ENCODE measurements at regions not wholly inside any gene's neighbourhood (a gene's known extent, or its start where the extent isn't known, plus 50 kb on each side); places are given as distances from the start of the nearest gene placed in this dataset.

DNA sequence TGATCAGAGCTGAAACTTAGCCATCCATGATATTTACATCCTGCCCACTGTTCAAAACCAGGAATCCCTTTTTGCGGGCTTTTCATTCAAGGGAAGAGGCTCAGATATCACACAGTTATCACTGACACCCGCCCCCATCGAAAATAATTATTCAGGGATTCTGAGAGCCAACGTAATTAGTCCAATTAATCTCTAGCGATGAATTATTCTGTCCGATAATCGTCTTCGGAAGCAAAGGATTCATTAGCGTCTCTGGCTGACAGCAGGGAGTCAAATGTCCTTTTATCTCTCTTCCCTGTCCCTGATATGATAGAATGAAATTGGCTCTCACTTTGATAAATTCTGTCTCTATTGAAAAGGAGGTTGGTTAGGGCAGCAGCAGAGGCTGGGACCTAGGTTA is 140.4 kb upstream of the IPO9 start:
- Histone ChIP-seq H3K27me3 (no peaks in the 10 kb centered on the region), H3K4me1 (peaks cover 0 to 39% (median 21%) of the 10 kb centered on the region in 12 donors), H3K4me3 (no peak overlapping the region), H3K27ac (no peak overlapping the region), H3K9me3 (no peaks in the 10 kb centered on the region), H3K36me3 (peaks cover 0 to 3% (median 0%) of the 10 kb centered on the region in 9 donors)
- no peak for DNase-seq
- TF ChIP-seq, protein P1, sequence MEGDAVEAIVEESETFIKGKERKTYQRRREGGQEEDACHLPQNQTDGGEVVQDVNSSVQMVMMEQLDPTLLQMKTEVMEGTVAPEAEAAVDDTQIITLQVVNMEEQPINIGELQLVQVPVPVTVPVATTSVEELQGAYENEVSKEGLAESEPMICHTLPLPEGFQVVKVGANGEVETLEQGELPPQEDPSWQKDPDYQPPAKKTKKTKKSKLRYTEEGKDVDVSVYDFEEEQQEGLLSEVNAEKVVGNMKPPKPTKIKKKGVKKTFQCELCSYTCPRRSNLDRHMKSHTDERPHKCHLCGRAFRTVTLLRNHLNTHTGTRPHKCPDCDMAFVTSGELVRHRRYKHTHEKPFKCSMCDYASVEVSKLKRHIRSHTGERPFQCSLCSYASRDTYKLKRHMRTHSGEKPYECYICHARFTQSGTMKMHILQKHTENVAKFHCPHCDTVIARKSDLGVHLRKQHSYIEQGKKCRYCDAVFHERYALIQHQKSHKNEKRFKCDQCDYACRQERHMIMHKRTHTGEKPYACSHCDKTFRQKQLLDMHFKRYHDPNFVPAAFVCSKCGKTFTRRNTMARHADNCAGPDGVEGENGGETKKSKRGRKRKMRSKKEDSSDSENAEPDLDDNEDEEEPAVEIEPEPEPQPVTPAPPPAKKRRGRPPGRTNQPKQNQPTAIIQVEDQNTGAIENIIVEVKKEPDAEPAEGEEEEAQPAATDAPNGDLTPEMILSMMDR (IDR thresholded peaks at IDR 0.05), result no peak
- no peak for TF ChIP-seq POLR2A (IDR thresholded peaks at IDR 0.05)
- 92% methylated on average over 9 of the region's 9 CpGs for WGBS, 4 donors
- ATAC-seq, result no peak
- intact Hi-C loops (cut with DNase I), result no loop called here

DNA sequence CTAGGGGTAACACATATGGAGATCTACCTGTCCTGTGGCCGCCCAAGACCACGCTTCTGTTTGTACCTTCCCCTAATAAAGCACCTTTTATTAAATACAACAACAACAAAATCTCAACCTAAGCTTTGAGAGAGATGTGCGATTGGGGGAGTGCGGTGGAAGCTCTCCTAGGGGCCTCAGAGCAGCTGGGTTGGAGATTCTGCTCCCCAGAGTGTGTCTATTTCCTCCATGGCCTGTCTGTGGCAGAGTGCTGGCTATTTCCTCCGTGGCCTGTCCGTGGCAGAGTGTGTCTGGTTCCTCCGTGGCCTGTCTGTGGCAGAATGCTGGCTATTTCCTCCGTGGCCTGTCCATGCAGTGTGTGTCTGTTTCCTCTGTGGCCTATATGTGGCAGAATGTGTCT is 139.3 kb upstream of the IPO9 start:
- WGBS, 4 donors, result 96 to 99% (median 97%) methylated on average over 7 to 8 of the region's 8 CpGs
- intact Hi-C loops (cut with DNase I), result loop anchor here in 5 of 10 donors (5.0 to 10.0 kb wide), 3 partner anchors 37 to 45 kb away; no protein-coding TSS in a partner anchor

DNA sequence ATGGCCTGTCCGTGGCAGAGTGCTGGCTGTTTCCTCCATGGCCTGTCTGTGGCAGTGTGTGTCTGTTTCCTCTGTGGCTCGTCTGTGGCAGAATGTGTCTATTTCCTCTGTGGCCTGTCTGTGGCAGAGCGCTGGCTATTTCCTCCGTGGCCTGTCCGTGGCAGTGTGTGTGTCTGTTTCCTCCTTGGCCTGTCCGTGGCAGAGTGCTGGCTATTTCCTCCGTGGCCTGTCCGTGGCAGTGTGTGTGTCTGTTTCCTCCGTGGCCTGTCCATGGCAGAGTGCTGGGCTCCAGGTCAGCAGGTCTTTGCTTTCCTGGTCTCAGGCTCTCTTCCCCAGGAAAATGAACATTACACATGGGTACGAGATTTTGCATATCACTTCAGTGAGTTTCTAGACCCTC is 138.4 kb upstream of the IPO9 start:
- DNase-seq, result no peak
- no peaks in the 10 kb centered on the region for H3K27me3 ChIP-seq
- H3K4me1 ChIP-seq, result peaks cover 0 to 56% (median 39%) of the 10 kb centered on the region in 12 donors
- no peak overlapping the region for H3K4me3 ChIP-seq
- 84 to 90% (median 90%) methylated on average over 10 of the region's 10 CpGs for WGBS, 4 donors
- ATAC-seq, result no peak
- no peak overlapping the region for H3K27ac ChIP-seq
- peaks cover 0 to 3% (median 0%) of the 10 kb centered on the region in 9 donors for H3K36me3 ChIP-seq
- intact Hi-C loops (cut with DNase I), result loop anchor here in 5 of 10 donors (5.0 to 10.0 kb wide), 3 partner anchors 38 to 46 kb away; no protein-coding TSS in a partner anchor
- no peaks in the 10 kb centered on the region for H3K9me3 ChIP-seq
- TF ChIP-seq, protein P1 (IDR thresholded peaks at IDR 0.05), result no peak
- no peak for TF ChIP-seq POLR2A (IDR thresholded peaks at IDR 0.05)

More for the DNA sequence above, 139.3 kb upstream of the IPO9 start:
- Histone ChIP-seq H3K27me3 (no peaks in the 10 kb centered on the region), H3K4me3 (no peak overlapping the region), H3K9me3 (no peaks in the 10 kb centered on the region), H3K4me1 (peaks cover 0 to 51% (median 32%) of the 10 kb centered on the region in 12 donors), H3K27ac (no peak overlapping the region), H3K36me3 (peaks cover 0 to 3% (median 0%) of the 10 kb centered on the region in 9 donors)
- no peak for DNase-seq
- no peak for ATAC-seq
- TF ChIP-seq POLR2A (IDR thresholded peaks at IDR 0.05), result no peak
- TF ChIP-seq, protein P1 (IDR thresholded peaks at IDR 0.05), result no peak

DNA sequence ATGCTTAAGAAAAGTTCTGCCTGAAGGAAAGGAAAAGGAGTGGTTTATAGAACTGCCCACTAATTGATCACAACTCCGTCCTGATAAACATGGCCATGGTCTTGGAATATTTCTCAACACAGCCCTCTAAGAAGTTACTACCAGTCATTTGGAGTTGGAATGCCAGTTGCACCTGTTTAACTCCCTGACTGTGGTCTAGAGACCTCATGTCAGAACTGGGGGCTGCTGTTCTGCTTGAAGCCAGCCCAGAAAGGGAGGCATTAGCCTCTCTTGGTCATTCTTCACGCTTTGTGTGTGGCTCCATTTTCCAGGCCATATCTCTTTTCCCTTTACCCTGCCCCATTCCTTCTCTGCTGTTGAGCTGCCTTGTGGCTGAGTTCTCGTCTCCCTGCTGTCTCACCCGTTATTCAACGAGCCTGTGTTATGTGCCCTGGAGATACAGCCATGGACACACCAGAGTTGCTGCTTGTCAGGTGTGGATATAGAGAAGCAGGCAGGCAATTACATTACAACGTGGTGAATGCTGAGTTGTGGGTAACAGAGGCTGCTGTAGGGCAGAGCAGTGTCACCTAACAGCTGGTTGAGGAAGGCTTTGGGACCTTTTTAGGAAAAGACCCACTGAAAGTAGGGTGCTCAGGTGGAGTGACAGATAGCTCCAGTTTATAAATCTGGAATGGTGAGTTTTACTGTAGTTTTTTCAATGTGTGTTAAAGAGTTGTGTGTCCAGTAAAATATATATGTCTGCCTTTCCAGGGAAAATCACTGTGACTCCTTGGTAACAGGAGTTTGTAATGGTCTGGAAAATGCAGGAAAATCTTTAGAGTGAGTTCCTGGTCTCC is 137.0 kb upstream of the IPO9 start:
- TF ChIP-seq, protein P1 (IDR thresholded peaks at IDR 0.05), result no peak
- TF ChIP-seq POLR2A (IDR thresholded peaks at IDR 0.05), result no peak
- no peak for DNase-seq
- peaks cover 4 to 60% (median 49%) of the 10 kb centered on the region in 12 donors for H3K4me1 ChIP-seq
- no peak overlapping the region for H3K4me3 ChIP-seq
- intact Hi-C loops (cut with DNase I), result loop anchor here in 6 of 10 donors (2.0 to 10.0 kb wide), 4 partner anchors 40 to 47 kb away; no protein-coding TSS in a partner anchor
- H3K36me3 ChIP-seq, result no peaks in the 10 kb centered on the region
- WGBS, 4 donors, result 60 to 73% (median 72%) methylated on average over 6 of the region's 6 CpGs
- no peaks in the 10 kb centered on the region for H3K9me3 ChIP-seq
- no peaks in the 10 kb centered on the region for H3K27me3 ChIP-seq
- H3K27ac ChIP-seq, result peak overlapping the region in 3 of 12 donors; percentile 9 to 54 (median 32)
- ATAC-seq, result peak in 1 of 4 donors; percentile 30
